WTC11 (cell line): ENCODE measurements at regions not wholly inside any gene's neighbourhood (a gene's known extent, or its start where the extent isn't known, plus 50 kb on each side); places are given as distances from the start of the nearest gene placed in this dataset.

Experiments
- CREB1 ChIP-seq: sonication (generic); formaldehyde crosslinking; IDR thresholded peaks from 2 replicates; pipeline ENCODE4 v1.8.0; 2023; ENCODE audit warnings: mild to moderate bottlenecking, missing genetic modification reagents
- ELF4 ChIP-seq: sonication (generic); formaldehyde crosslinking; IDR thresholded peaks from 2 replicates; pipeline ENCODE4 v1.8.1; 2022; ENCODE audit warnings: low read depth, mild to moderate bottlenecking, moderate library complexity, missing genetic modification reagents
- ESRRA ChIP-seq: sonication (generic); formaldehyde crosslinking; IDR thresholded peaks from 2 replicates; pipeline ENCODE4 v1.8.1; 2022; ENCODE audit warnings: mild to moderate bottlenecking, missing genetic modification reagents, borderline replicate concordance
- FOXP1 ChIP-seq: sonication (generic); formaldehyde crosslinking; IDR thresholded peaks from 2 replicates; pipeline ENCODE4 v1.8.0; 2022; ENCODE audit warnings: missing genetic modification reagents, mild to moderate bottlenecking, moderate library complexity, borderline replicate concordance
- MYBL2 ChIP-seq: sonication (generic); formaldehyde crosslinking; IDR thresholded peaks from 2 replicates; pipeline ENCODE4 v1.8.1; 2023; ENCODE audit warnings: mild to moderate bottlenecking, moderate library complexity, missing genetic modification reagents
- NR1H2 ChIP-seq: sonication (generic); formaldehyde crosslinking; IDR thresholded peaks from 2 replicates; pipeline ENCODE4 v1.9.0; 2021; ENCODE audit warnings: mild to moderate bottlenecking, moderate library complexity, missing genetic modification reagents
- NR2C2 ChIP-seq: sonication (generic); formaldehyde crosslinking; IDR thresholded peaks from 2 replicates; pipeline ENCODE4 v1.8.0; 2022; ENCODE audit warnings: mild to moderate bottlenecking, missing genetic modification reagents
- ZNF219 ChIP-seq: sonication (generic); formaldehyde crosslinking; IDR thresholded peaks from 2 replicates; pipeline ENCODE4 v1.8.0; 2023; ENCODE audit warnings: missing genetic modification reagents, mild to moderate bottlenecking, borderline replicate concordance
- TF ChIP-seq, protein P1 (sequence below): fragments of 200-600 bp; IDR thresholded peaks from 2 replicates; pipeline ENCODE4 v1.8.0; 2022; ENCODE audit warnings: antibody characterized with exemption
- TF ChIP-seq, protein P2 (sequence below): sonication (generic); formaldehyde crosslinking; IDR thresholded peaks from 2 replicates; pipeline ENCODE4 v1.8.1; 2022; ENCODE audit warnings: mild to moderate bottlenecking, missing genetic modification reagents, moderate library complexity, borderline replicate concordance

DNA sequence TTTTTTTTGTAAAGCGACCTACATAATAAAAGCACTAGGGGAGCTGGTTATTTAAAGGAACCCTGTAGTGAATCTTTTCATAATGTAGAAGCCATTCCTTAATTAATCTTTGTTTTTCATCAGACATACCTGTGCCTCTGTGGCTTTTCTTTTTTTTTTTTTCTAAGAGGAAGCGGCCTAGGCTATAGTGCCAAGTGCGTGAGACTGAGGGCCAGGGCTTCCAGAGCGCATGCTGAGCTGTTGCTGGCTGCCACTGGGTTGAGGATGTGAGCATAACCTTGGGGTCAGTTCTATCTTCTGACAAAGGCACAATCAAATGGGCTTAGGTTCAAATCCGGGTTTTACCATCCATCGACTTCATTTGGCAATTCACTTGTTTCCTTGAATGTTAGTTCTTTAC lies 103.7 kb downstream of the NEUROD6 start:
- no peak for TF ChIP-seq NR1H2
- TF ChIP-seq, protein P1, sequence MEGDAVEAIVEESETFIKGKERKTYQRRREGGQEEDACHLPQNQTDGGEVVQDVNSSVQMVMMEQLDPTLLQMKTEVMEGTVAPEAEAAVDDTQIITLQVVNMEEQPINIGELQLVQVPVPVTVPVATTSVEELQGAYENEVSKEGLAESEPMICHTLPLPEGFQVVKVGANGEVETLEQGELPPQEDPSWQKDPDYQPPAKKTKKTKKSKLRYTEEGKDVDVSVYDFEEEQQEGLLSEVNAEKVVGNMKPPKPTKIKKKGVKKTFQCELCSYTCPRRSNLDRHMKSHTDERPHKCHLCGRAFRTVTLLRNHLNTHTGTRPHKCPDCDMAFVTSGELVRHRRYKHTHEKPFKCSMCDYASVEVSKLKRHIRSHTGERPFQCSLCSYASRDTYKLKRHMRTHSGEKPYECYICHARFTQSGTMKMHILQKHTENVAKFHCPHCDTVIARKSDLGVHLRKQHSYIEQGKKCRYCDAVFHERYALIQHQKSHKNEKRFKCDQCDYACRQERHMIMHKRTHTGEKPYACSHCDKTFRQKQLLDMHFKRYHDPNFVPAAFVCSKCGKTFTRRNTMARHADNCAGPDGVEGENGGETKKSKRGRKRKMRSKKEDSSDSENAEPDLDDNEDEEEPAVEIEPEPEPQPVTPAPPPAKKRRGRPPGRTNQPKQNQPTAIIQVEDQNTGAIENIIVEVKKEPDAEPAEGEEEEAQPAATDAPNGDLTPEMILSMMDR, result no peak
- TF ChIP-seq FOXP1 (CRISPR knock-in tag), result no peak
- no peak for TF ChIP-seq MYBL2 (CRISPR knock-in tag)
- no peak for TF ChIP-seq ELF4 (CRISPR knock-in tag)
- no peak for TF ChIP-seq NR2C2 (CRISPR knock-in tag)
- no peak for TF ChIP-seq ZNF219
- TF ChIP-seq, protein P2, sequence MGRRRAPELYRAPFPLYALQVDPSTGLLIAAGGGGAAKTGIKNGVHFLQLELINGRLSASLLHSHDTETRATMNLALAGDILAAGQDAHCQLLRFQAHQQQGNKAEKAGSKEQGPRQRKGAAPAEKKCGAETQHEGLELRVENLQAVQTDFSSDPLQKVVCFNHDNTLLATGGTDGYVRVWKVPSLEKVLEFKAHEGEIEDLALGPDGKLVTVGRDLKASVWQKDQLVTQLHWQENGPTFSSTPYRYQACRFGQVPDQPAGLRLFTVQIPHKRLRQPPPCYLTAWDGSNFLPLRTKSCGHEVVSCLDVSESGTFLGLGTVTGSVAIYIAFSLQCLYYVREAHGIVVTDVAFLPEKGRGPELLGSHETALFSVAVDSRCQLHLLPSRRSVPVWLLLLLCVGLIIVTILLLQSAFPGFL (CRISPR knock-in tag), result no peak
- no peak for TF ChIP-seq ESRRA (CRISPR knock-in tag)
- no peak for TF ChIP-seq CREB1
